KOPT-K1 (cell line): ENCODE measurements at regions not wholly inside any gene's neighbourhood (a gene's known extent, or its start where the extent isn't known, plus 50 kb on each side); places are given as distances from the start of the nearest gene placed in this dataset.

Experiments used
- H3K27ac ChIP-seq: fragments of 200-600 bp; sonication (generic); 2 replicates; pipeline ENCODE4 v1.5.1; 2016; ENCODE audit warnings: antibody characterized with exemption, mild to moderate bottlenecking, low read depth, low read length; ENCODE audit not compliant: poor library complexity, severe bottlenecking
- H3K36me3 ChIP-seq: fragments of 200-600 bp; sonication (generic); 2 replicates; pipeline ENCODE4 v1.5.1; 2017; ENCODE audit warnings: antibody characterized with exemption, mild to moderate bottlenecking, low read length, moderate library complexity; ENCODE audit not compliant: insufficient read depth
- H3K9me3 ChIP-seq: fragments of 200-600 bp; sonication (generic); 2 replicates; pipeline ENCODE4 v1.5.1; 2017; ENCODE audit warnings: antibody characterized with exemption, low read length, mild to moderate bottlenecking; ENCODE audit not compliant: insufficient read depth, poor library complexity, severe bottlenecking

DNA sequence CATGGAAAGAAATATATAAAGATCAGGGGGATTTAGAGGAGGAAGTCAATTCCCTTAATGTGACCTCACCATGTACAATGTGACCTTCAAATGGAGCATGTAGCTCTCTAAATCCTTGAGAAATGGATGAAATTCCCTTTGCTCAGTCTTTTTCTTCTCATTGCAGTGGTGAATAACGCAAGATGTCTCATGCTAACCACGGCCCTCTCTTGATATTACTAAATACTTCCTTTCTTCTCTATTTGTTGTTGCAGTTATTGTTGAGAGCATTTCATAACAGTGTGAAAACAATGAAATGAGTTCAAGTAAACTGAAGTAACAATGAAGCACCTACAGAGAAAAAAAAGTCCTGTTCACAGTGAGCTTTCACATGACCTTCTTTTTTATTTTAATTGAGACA, 55.6 kb downstream of the ZNF281 start:
- no peaks in the 10 kb centered on the region for H3K36me3 ChIP-seq
- H3K9me3 ChIP-seq = no peaks in the 10 kb centered on the region
- H3K27ac ChIP-seq = no peak overlapping the region

DNA sequence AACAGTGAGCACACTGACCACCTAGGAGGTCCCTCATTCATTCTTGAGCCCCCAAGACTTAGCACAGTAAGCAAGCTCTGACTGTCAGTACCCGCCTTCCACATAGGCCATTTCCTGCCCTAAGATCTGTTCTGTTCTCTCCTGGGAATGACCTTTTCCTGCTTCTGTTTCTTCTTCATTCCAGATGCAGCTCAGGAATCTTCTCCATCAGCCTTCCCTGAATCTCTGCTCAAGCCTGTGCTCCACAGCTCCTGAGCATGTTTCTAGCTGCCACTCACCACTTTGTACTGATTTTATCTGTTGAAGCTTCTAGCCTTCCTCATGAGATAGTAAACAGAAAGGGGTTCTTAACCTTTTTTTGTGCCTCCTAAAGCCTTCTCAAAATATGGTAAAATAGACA, 56.6 kb downstream of the ZNF281 start:
- Histone ChIP-seq H3K36me3 (no peaks in the 10 kb centered on the region), H3K9me3 (no peaks in the 10 kb centered on the region), H3K27ac (no peak overlapping the region)

- no peaks in the 10 kb centered on the region for H3K36me3 ChIP-seq
- H3K9me3 ChIP-seq = no peaks in the 10 kb centered on the region
- peak overlapping the region; percentile 70 for H3K27ac ChIP-seq
These were observed 57.8 kb downstream of the ZNF281 start for GRCh38 chr1:200351826-200352549.

DNA sequence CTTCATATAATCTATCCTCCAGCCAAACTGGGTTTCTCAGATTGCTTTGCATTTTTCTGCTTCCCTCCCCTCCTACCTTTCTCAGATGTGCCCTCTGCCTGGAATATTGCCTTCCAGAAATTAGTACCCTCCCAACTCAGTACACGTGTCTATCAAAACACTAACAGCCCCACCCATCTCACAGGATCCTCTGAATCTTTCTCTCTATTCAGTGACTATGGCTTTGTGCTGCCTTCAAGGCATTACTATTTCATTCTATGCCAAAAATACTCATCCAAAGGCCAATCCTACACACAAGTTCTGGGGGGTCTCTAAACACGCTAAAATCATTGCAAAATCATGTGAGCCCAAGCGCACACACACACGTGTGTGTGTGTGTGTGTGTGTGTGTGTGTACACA, 58.4 kb downstream of the ZNF281 start:
- Histone ChIP-seq H3K36me3 (no peaks in the 10 kb centered on the region), H3K27ac (peak overlapping the region; percentile 70), H3K9me3 (no peaks in the 10 kb centered on the region)

- Histone ChIP-seq H3K9me3 (no peaks in the 10 kb centered on the region), H3K36me3 (no peaks in the 10 kb centered on the region), H3K27ac (no peak overlapping the region)
These were observed 63.1 kb downstream of the ZNF281 start for GRCh38 chr1:200346700-200347099.

DNA sequence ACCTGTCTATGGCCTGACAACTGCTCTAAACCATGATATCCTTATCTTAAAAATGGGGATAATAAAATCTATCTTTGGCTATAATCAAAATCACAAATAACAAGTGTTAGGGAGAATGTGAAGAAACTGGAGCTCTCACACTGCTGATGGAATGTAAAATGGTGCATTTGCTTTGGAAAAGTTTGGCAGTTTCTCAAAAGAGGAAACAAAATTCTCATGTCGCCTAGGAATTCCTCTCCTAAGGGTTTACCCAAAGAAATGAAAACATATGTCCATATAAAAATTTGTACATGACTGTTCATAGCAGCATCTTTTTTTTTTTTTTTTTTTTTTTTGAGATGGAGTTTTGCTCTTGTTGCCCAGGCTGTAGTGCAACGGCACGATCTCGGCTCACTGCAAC, 64.3 kb downstream of the ZNF281 start:
- no peaks in the 10 kb centered on the region for H3K9me3 ChIP-seq
- no peaks in the 10 kb centered on the region for H3K36me3 ChIP-seq
- H3K27ac ChIP-seq = no peak overlapping the region

DNA sequence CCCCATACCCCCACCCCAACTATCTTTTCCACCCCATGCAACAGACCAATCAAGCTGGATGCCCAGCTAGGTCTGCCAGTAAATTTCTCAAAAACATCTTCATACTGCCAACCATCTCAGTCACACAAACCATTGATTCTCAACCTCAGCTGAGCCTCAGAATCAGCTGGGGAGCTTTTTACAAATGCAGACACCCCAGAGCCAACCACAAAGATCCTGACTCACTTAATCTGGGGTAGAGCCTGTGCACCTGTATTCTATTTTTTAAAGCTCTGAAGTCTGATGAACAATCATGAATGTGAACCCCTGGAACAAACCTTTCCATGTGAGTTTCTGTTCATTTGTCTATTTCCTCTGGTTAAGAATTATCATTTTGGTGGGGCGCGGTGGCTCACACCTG, 66.0 kb downstream of the ZNF281 start:
- no peak overlapping the region for H3K27ac ChIP-seq
- H3K9me3 ChIP-seq = no peaks in the 10 kb centered on the region
- H3K36me3 ChIP-seq = no peaks in the 10 kb centered on the region

- H3K27ac ChIP-seq = no peak overlapping the region
- no peaks in the 10 kb centered on the region for H3K9me3 ChIP-seq
- no peaks in the 10 kb centered on the region for H3K36me3 ChIP-seq
These were observed 67.1 kb downstream of the ZNF281 start for GRCh38 chr1:200342511-200343311.

- H3K27ac ChIP-seq = no peak overlapping the region
- H3K9me3 ChIP-seq = no peaks in the 10 kb centered on the region
- no peaks in the 10 kb centered on the region for H3K36me3 ChIP-seq
These were observed 71.4 kb downstream of the ZNF281 start for GRCh38 chr1:200338451-200338850.

- no peaks in the 10 kb centered on the region for H3K36me3 ChIP-seq
- no peak overlapping the region for H3K27ac ChIP-seq
- no peaks in the 10 kb centered on the region for H3K9me3 ChIP-seq
These were observed 72.0 kb downstream of the ZNF281 start for GRCh38 chr1:200337831-200338230.

DNA sequence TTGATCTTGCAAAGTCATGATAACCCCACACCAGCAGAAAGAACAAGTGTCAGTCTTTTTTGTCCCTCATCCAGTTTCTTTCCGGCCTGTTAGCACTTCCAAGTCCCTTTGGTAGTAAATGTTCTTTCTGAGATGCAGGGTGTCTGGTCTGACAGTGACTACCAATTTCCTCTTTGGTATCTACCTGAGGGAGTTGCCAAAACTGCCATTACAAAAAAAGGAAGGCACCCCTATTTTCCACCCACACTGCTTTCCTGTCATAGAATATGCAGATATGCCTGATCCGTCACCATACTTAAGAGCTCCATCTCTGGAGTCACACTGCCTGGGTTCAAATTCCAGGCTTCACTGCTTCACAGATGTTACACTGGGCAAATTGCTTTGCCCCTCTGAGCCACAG, 72.4 kb downstream of the ZNF281 start:
- Histone ChIP-seq H3K27ac (no peak overlapping the region), H3K9me3 (no peaks in the 10 kb centered on the region), H3K36me3 (no peaks in the 10 kb centered on the region)

GRCh38 chr1:200336901-200337391, 72.9 kb downstream of the ZNF281 start:
- Histone ChIP-seq H3K36me3 (no peaks in the 10 kb centered on the region), H3K27ac (no peak overlapping the region), H3K9me3 (no peaks in the 10 kb centered on the region)

GRCh38 chr1:200336101-200336845, 73.6 kb downstream of the ZNF281 start:
- Histone ChIP-seq H3K36me3 (no peaks in the 10 kb centered on the region), H3K9me3 (no peaks in the 10 kb centered on the region), H3K27ac (no peak overlapping the region)

DNA sequence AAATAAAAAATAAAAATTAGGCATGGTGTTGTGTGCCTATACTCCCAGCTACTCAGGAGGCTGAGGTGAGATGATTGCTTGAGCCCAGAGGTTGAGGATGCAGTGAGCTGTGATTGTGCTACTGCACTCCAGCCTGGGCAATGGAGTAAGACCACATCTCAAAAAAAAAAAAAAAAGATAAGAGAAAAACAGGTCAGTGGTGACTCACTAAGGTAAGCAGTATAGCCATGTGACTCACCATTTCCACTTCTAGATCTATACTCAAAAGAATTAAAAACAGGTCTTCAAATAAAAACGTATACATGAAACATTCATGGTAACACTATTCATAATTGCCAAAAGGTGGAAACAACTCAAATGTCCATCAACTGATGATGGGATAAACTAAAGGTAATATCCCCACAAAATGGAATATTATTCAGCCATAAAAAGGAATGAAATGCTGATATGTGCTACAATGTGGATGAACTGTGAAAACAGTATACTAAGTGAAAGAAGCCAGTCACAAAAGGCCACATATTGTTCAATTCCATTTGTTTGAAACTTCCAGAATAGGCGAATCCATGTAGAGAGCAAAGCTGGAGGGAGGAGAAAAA, 75.1 kb downstream of the ZNF281 start:
- Histone ChIP-seq H3K9me3 (no peaks in the 10 kb centered on the region), H3K36me3 (no peaks in the 10 kb centered on the region), H3K27ac (no peak overlapping the region)

GRCh38 chr1:200333329-200333728, 76.5 kb downstream of the ZNF281 start:
- no peaks in the 10 kb centered on the region for H3K9me3 ChIP-seq
- H3K27ac ChIP-seq = no peak overlapping the region
- no peaks in the 10 kb centered on the region for H3K36me3 ChIP-seq
